K562 (cell line): ENCODE measurements at regions not wholly inside any gene's neighbourhood (a gene's known extent, or its start where the extent isn't known, plus 50 kb on each side); places are given as distances from the start of the nearest gene placed in this dataset.

Experiments
- CBFA2T3 ChIP-seq: fragments of 450-650 bp; IDR thresholded peaks from 2 replicates; pipeline ENCODE4 v1.6.1; 2017
- DPF2 ChIP-seq: fragments of 450-650 bp; IDR thresholded peaks from 2 replicates; pipeline ENCODE4 v1.6.1; 2016
- ELF4 ChIP-seq: fragments of 450-650 bp; formaldehyde crosslinking; IDR thresholded peaks from 2 replicates; pipeline ENCODE4 v1.4.0; 2022; ENCODE audit warnings: missing genetic modification characterization
- MAFK ChIP-seq: IDR thresholded peaks from 2 replicates; pipeline ENCODE4 v1.6.1; 2011; ENCODE audit warnings: low read length, improper control_type of control experiment
- MCM7 ChIP-seq, 2 experiments: fragments of 450-650 bp; IDR thresholded peaks; 2 replicates each; pipeline ENCODE4 v1.6.1; 2016 to 2018
- MLLT1 ChIP-seq, 2 experiments: fragments of 450-650 bp; IDR thresholded peaks; 2 replicates each; pipeline ENCODE4 v1.6.1; 2016
- NFIC ChIP-seq: fragments of 450-650 bp; IDR thresholded peaks from 2 replicates; pipeline ENCODE4 v1.6.1; 2017; ENCODE audit warnings: mild to moderate bottlenecking, inconsistent platforms
- NR0B1 ChIP-seq: fragments of 450-650 bp; IDR thresholded peaks from one replicate; pipeline ENCODE4 v1.6.1; 2018; ENCODE audit warnings: mild to moderate bottlenecking, moderate library complexity; ENCODE audit not compliant: partially characterized antibody
- RFX5 ChIP-seq: IDR thresholded peaks from 2 replicates; pipeline ENCODE4 v1.6.1; 2011; ENCODE audit warnings: low read depth, mild to moderate bottlenecking, improper control_type of control experiment, low read length
- TRIM28 ChIP-seq: fragments of 450-650 bp; IDR thresholded peaks from 2 replicates; pipeline ENCODE4 v1.6.1; 2017
- VEZF1 ChIP-seq: fragments of 200-800 bp; sonication (Bioruptor generic); IDR thresholded peaks from 2 replicates; pipeline ENCODE4 v1.6.1; 2017; ENCODE audit warnings: missing genetic modification characterization, missing compliant biosample characterization
- ZBTB8A ChIP-seq: fragments of 450-650 bp; IDR thresholded peaks from 2 replicates; pipeline ENCODE4 v1.6.1; 2018; ENCODE audit warnings: mild to moderate bottlenecking, moderate library complexity; ENCODE audit not compliant: partially characterized antibody
- TF ChIP-seq, protein P1 (sequence below): fragments of 200-600 bp; sonication (generic); IDR thresholded peaks from one replicate; pipeline ENCODE4 v1.6.1; 2012; ENCODE audit warnings: mild to moderate bottlenecking, low read depth, low read length, inconsistent platforms

- TF ChIP-seq ZBTB8A, result no peak
- peak; percentile 58; the same call in 1 of the 2 replicates for TF ChIP-seq DPF2
- no peak for TF ChIP-seq NR0B1
- no peak for TF ChIP-seq MCM7 (IDR thresholded peaks at IDR 0.05)
- TF ChIP-seq ELF4 (CRISPR knock-in tag), result no peak
- TF ChIP-seq MAFK, result no peak
- peak; percentile 45; the same call in 1 of the 2 replicates for TF ChIP-seq NFIC
- TF ChIP-seq VEZF1, result no peak
- TF ChIP-seq RFX5, result no peak
- peak; percentile 90 for TF ChIP-seq CBFA2T3
- TF ChIP-seq MLLT1 (IDR thresholded peaks at IDR 0.05), result no peak
- TF ChIP-seq, protein P1, sequence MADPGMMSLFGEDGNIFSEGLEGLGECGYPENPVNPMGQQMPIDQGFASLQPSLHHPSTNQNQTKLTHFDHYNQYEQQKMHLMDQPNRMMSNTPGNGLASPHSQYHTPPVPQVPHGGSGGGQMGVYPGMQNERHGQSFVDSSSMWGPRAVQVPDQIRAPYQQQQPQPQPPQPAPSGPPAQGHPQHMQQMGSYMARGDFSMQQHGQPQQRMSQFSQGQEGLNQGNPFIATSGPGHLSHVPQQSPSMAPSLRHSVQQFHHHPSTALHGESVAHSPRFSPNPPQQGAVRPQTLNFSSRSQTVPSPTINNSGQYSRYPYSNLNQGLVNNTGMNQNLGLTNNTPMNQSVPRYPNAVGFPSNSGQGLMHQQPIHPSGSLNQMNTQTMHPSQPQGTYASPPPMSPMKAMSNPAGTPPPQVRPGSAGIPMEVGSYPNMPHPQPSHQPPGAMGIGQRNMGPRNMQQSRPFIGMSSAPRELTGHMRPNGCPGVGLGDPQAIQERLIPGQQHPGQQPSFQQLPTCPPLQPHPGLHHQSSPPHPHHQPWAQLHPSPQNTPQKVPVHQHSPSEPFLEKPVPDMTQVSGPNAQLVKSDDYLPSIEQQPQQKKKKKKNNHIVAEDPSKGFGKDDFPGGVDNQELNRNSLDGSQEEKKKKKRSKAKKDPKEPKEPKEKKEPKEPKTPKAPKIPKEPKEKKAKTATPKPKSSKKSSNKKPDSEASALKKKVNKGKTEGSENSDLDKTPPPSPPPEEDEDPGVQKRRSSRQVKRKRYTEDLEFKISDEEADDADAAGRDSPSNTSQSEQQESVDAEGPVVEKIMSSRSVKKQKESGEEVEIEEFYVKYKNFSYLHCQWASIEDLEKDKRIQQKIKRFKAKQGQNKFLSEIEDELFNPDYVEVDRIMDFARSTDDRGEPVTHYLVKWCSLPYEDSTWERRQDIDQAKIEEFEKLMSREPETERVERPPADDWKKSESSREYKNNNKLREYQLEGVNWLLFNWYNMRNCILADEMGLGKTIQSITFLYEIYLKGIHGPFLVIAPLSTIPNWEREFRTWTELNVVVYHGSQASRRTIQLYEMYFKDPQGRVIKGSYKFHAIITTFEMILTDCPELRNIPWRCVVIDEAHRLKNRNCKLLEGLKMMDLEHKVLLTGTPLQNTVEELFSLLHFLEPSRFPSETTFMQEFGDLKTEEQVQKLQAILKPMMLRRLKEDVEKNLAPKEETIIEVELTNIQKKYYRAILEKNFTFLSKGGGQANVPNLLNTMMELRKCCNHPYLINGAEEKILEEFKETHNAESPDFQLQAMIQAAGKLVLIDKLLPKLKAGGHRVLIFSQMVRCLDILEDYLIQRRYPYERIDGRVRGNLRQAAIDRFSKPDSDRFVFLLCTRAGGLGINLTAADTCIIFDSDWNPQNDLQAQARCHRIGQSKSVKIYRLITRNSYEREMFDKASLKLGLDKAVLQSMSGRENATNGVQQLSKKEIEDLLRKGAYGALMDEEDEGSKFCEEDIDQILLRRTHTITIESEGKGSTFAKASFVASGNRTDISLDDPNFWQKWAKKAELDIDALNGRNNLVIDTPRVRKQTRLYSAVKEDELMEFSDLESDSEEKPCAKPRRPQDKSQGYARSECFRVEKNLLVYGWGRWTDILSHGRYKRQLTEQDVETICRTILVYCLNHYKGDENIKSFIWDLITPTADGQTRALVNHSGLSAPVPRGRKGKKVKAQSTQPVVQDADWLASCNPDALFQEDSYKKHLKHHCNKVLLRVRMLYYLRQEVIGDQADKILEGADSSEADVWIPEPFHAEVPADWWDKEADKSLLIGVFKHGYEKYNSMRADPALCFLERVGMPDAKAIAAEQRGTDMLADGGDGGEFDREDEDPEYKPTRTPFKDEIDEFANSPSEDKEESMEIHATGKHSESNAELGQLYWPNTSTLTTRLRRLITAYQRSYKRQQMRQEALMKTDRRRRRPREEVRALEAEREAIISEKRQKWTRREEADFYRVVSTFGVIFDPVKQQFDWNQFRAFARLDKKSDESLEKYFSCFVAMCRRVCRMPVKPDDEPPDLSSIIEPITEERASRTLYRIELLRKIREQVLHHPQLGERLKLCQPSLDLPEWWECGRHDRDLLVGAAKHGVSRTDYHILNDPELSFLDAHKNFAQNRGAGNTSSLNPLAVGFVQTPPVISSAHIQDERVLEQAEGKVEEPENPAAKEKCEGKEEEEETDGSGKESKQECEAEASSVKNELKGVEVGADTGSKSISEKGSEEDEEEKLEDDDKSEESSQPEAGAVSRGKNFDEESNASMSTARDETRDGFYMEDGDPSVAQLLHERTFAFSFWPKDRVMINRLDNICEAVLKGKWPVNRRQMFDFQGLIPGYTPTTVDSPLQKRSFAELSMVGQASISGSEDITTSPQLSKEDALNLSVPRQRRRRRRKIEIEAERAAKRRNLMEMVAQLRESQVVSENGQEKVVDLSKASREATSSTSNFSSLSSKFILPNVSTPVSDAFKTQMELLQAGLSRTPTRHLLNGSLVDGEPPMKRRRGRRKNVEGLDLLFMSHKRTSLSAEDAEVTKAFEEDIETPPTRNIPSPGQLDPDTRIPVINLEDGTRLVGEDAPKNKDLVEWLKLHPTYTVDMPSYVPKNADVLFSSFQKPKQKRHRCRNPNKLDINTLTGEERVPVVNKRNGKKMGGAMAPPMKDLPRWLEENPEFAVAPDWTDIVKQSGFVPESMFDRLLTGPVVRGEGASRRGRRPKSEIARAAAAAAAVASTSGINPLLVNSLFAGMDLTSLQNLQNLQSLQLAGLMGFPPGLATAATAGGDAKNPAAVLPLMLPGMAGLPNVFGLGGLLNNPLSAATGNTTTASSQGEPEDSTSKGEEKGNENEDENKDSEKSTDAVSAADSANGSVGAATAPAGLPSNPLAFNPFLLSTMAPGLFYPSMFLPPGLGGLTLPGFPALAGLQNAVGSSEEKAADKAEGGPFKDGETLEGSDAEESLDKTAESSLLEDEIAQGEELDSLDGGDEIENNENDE, result no peak
- TF ChIP-seq TRIM28, result no peak
Measured at GRCh38 chr2:74043345-74044329, 58.9 kb downstream of the TET3 start (continued).
